NCI-H128 (cell line): ENCODE measurements at regions not wholly inside any gene's neighbourhood (a gene's known extent, or its start where the extent isn't known, plus 50 kb on each side); places are given as distances from the start of the nearest gene placed in this dataset.

ENCODE experiments used
- DNase-seq: peaks from one replicate; lab custom pipeline; 2025; ENCODE audit not compliant: unreplicated experiment; lab: John Stamatoyannopoulos, UW

GRCh38 chr1:29473161-29473855, 237.0 kb downstream of the PTPRU start:
- DNase-seq: no peak

GRCh38 chr1:29471487-29472313, 235.4 kb downstream of the PTPRU start:
- no peak for DNase-seq

DNA sequence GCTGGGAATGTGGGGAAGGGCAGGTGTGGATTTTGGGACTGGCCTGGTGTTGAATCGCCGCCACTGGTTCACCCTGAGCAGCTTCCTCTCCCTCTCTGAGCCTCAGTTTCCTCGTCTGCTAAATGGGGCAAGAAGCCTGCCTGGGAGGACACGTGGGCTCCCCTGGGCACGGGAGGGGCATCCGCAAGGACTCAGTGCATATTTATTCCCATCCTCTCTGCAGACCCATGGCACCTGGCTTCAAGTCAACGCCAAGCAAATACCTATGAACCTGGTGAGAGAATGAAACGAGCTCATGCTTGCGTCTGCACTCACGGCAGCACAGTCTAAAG, 234.4 kb downstream of the PTPRU start:
- DNase-seq: no peak

GRCh38 chr1:29470087-29470787, 233.9 kb downstream of the PTPRU start:
- no peak for DNase-seq

GRCh38 chr1:29469457-29469856, 233.1 kb downstream of the PTPRU start:
- DNase-seq: no peak

- DNase-seq: no peak
Observed at GRCh38 chr1:29467989-29468900, 231.9 kb downstream of the PTPRU start.

- no peak for DNase-seq
Observed at GRCh38 chr1:29466258-29466657, 229.9 kb downstream of the PTPRU start.

DNA sequence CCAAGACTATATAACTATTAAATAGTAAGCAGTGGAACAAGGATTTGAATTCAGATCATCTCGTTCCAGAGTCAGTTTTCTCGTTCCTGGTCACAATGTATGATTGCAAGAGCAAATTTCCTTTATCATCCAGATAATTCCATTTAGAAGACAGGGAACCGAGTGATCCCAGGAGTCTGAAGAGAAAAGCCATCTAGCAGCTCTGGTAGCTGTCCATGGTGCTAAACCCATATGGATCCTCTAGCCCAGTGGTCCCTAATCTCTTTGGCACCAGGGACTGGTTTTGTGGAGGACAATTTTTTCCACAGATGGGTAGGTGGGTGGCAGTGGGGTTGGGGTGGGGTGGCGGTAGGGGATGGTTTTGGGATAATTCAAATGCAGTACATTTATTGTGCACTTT, 229.4 kb downstream of the PTPRU start:
- no peak for DNase-seq

GRCh38 chr1:29462096-29462495, 225.8 kb downstream of the PTPRU start:
- no peak for DNase-seq

DNA sequence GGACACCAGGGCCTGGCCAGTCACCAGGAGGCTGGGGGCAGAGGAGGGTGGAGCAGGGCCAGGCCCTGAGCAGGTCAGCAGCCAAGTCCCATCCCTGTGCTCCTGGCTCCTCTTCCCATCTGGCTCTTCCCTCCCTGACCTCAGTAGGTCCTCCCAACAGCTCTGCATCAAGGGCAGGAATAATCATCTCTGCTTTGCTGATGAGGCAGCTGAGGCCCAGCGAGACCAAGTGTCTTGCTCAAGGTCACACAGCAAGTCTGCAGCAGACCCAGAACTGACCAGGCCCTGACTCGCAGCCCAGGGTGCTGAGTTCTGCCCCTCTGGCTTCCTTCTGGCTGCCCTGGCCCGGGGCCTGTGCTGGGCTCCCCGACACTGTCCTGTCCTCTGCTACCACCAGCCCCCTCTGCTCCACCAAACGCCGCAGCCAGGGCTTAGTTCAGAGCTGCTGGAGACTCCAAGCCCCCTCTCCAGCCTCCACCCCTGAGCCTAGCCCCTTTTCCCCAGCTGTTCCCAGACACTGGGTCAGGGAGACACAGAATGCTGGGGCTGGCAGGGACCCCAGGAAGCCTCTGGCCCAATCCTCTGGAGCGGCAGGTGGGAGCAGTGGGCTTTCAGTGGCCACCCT, 224.9 kb downstream of the PTPRU start:
- DNase-seq: no peak

GRCh38 chr1:29460694-29461093, 224.4 kb downstream of the PTPRU start:
- DNase-seq: no peak

DNA sequence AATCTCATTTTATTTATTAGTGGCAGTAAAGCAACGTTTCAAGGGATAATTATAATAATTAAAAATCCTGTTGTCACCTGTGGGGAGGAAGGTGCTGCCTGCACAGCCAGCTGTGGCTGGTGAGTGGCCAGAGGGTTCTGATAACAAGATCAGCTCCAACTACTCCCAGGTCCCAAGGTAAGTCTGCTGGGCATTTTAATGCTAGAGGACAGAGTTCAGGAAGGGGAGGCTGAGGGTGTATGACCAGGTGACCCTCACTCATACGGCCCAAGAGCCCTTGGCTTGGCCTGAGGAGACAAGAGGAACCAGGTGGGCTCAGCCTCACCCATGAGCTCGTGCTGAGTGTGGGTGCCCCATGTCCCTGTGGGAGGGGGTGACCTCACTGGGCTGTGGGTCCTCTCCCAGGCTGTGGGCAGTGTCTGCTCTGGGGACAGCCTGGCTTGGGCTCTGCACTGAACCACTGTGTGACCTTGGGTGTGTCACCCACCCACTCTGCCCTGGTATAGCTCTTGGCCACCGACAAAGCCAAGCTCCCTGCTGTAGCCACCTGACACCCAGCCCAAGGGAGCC, 223.8 kb downstream of the PTPRU start:
- no peak for DNase-seq

DNA sequence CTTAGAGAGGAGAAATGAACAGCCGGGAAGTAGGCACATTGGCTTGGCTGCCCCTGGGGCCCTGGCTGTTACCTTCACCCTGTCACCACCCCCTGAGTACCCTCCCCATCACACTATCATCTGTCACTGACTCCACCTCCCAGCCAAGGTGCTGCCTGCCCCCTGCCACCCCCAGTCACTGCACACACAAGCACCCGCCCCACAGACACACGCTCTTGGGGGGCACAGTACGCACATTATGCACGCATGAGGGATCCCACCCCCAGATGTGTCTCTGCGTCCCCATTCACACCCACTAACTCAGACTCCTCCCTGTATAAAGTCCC, 223.3 kb downstream of the PTPRU start:
- DNase-seq: no peak

DNA sequence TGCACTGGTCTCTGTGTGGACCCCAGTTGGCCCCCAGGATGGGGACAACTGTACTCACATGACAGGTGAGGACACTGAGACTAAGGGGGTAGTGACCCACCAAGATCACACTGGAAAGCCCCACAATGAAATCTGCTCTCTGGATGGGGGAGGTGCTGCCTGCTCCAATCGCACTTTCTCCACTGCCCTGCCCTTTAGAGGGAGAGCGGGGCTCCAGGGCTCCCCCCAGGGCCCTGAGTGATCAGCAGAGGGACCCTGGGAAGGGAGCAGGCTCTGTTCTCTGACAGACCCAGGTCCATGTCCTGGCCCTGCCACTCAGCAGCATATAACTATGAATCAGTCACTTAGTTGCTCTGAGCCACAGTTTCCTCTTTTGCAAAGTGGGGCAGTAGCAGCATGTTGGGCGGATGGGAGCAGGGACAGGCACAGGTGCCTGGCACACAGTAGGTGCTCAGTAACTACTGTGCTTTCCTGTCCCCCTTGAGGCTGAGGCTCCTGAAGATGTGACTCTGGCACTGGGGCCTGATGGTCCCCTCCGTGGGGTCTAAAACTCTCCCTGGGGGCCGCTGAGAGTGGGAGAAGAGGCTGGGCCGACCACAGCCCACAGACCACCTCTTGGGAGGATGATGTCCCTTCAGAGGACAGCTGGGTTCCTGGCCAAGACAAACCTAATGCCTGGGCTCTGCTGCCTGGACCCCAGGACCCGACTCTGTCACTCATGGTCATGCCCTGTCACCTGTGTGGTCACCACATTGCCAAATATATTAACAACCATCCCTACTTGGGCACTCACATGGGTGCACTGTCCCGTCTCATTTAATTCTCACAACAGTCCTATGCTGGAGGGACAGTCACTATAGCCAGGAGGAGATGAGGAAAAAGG, 222.7 kb downstream of the PTPRU start:
- no peak for DNase-seq

DNA sequence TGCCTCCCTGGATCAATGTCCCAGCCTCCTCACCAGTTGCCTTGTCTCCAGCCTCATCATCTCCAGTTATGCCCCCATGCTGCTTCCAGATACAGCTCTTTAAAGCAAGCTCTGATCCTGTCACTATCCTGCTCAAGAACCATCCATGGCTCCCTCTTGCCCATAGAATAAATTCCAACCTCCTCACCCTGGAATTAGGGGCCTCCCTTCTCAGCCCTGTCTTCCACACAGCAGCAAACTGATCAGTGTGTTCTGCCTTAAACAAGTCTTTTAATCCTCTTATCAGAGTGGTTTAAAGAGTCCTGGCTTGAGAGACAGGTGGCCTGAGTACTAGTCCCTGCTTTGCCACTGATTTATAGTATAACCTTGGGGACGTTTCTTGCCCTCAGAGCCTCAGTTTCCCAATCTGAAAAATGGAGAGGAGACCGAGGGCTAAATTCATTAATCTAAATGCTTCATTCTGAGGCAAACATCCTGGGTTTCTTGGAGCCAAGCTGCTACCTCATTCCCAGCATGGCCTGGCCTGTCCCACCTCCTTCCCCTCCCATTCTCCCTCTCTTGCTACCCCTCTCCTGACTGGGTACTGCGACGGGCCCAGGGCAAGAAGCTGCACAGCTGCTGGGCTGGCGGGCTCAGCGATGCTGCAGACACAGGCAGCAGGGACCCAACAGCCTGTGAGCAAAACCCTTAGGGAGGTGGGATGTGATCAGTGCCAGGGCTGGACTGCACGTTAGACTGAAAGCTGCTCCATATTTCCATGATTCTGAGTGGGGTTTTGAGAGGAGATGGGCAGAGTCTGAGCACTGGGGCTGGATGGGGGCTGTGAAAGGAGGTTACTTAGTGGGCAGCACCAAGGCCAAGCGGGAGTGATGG, 221.4 kb downstream of the PTPRU start:
- DNase-seq: no peak

GRCh38 chr1:29456685-29457435, 220.5 kb downstream of the PTPRU start:
- no peak for DNase-seq

DNA sequence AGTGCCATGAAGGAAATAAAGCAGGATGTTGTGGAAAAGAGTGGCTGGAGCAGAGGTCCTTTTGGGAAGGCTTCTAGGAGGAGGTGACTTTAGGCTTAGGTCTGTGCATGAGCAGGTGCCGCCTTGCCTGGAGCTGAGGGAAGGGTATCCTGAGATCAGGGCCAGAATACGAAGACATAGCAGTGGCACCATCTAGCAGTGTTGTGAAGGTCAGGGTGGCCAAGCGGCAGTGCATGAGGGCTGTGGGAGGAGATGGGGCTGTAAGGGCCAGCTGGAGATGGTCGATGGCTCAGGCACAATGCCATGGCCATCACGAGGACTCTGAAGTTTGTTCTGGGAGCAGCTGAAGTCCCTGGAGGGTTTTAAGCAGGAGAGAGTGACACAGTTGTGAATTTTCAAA, 219.5 kb downstream of the PTPRU start:
- DNase-seq: no peak
